ENCODE measurements at regions not wholly inside any gene's neighbourhood (a gene's known extent, or its start where the extent isn't known, plus 50 kb on each side); places are given as distances from the start of the nearest gene placed in this dataset.

DNA sequence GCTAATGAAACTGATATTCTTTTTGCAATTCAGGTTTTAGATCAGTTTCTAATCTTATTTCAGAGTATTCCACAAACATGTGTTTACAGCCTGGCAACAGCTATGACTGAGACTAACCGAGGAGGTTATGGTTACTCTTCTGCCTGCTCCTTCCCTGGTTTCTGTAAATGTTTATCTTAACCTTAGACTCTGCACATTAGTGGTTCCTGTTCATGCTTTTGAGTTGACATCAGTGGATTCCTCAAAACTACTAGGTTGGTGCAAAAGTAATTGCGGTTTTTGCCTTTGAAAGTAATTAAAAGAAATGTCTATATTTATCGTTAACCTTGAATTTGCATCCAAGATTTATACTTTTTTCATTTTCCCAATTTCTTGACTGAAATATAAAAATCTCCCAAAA lies 237.0 kb upstream of the TSHZ3 start:
- Histone ChIP-seq H3K27me3 (no peaks in the 10 kb centered on the region), H3K79me2 (no peaks in the 10 kb centered on the region), H4K20me1 (ENCODE audit: insufficient read depth, poor library complexity, severe bottlenecking) (no peaks in the 10 kb centered on the region), H2AFZ (no peak overlapping the region), H3K4me1 (ENCODE audit: insufficient read depth) (no peaks in the 10 kb centered on the region), H3K27ac (no peak overlapping the region), H3K9me3 (ENCODE audit: low read depth) (no peaks in the 10 kb centered on the region), H3K36me3 (replicated peaks; ENCODE audit: insufficient read depth, low read depth) (no peaks in the 10 kb centered on the region), H3K9me2 (replicated peaks; ENCODE audit: insufficient read depth) (no peaks in the 10 kb centered on the region), H3K4me2 (no peak overlapping the region), H3K4me3 (no peak overlapping the region)
- DNase-seq (ENCODE audit: low spot score): no peak
- TF ChIP-seq, protein P1, sequence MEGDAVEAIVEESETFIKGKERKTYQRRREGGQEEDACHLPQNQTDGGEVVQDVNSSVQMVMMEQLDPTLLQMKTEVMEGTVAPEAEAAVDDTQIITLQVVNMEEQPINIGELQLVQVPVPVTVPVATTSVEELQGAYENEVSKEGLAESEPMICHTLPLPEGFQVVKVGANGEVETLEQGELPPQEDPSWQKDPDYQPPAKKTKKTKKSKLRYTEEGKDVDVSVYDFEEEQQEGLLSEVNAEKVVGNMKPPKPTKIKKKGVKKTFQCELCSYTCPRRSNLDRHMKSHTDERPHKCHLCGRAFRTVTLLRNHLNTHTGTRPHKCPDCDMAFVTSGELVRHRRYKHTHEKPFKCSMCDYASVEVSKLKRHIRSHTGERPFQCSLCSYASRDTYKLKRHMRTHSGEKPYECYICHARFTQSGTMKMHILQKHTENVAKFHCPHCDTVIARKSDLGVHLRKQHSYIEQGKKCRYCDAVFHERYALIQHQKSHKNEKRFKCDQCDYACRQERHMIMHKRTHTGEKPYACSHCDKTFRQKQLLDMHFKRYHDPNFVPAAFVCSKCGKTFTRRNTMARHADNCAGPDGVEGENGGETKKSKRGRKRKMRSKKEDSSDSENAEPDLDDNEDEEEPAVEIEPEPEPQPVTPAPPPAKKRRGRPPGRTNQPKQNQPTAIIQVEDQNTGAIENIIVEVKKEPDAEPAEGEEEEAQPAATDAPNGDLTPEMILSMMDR (IDR thresholded peaks at IDR 0.05; ENCODE audit: poor library complexity): no peak
- TF ChIP-seq EZH2phosphoT487 (IDR thresholded peaks at IDR 0.05; ENCODE audit: low read depth, severe bottlenecking, unreplicated experiment): no peak
- no peak for TF ChIP-seq EZH2 (IDR thresholded peaks at IDR 0.05; ENCODE audit: borderline replicate concordance)
- WGBS (ENCODE audit: low lambda C conversion rate, missing lambda C conversion rate): 54% methylated on average over 3 of the region's 3 CpGs

DNA sequence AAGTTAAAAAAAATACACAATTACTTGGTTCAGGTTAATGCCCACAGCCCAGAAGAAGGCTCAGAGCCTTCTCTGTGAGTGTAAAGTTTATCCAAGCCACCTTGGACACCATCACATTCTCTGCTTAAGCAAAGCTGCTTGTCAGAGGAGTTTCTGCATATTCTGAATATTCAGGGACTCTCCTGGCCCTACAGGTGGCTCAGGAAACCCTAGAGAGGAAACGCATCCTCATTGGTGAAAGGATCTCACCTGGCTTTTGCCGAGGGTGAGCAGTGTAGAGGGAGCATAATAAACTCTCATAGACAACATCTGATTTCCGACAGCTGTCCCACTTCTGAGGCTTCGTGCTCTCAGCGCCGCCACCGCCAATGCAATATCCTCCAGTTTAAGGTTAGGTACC lies 239.9 kb upstream of the TSHZ3 start:
- no peak for TF ChIP-seq EZH2phosphoT487 (IDR thresholded peaks at IDR 0.05; ENCODE audit: low read depth, severe bottlenecking, unreplicated experiment)
- no peak for TF ChIP-seq EZH2 (IDR thresholded peaks at IDR 0.05; ENCODE audit: borderline replicate concordance)
- H3K4me2 ChIP-seq: no peak overlapping the region
- H3K36me3 ChIP-seq (replicated peaks; ENCODE audit: insufficient read depth, low read depth): no peaks in the 10 kb centered on the region
- no peak overlapping the region for H3K4me3 ChIP-seq
- no peaks in the 10 kb centered on the region for H3K9me2 ChIP-seq (replicated peaks; ENCODE audit: insufficient read depth)
- H3K79me2 ChIP-seq: no peaks in the 10 kb centered on the region
- no peaks in the 10 kb centered on the region for H3K4me1 ChIP-seq (ENCODE audit: insufficient read depth)
- 82% methylated on average over 7 of the region's 7 CpGs for WGBS (ENCODE audit: low lambda C conversion rate, missing lambda C conversion rate)
- no peak overlapping the region for H3K27ac ChIP-seq
- no peak for DNase-seq (ENCODE audit: low spot score)
- H4K20me1 ChIP-seq (ENCODE audit: insufficient read depth, poor library complexity, severe bottlenecking): no peaks in the 10 kb centered on the region
- no peak overlapping the region for H2AFZ ChIP-seq
- no peaks in the 10 kb centered on the region for H3K9me3 ChIP-seq (ENCODE audit: low read depth)
- no peaks in the 10 kb centered on the region for H3K27me3 ChIP-seq

DNA sequence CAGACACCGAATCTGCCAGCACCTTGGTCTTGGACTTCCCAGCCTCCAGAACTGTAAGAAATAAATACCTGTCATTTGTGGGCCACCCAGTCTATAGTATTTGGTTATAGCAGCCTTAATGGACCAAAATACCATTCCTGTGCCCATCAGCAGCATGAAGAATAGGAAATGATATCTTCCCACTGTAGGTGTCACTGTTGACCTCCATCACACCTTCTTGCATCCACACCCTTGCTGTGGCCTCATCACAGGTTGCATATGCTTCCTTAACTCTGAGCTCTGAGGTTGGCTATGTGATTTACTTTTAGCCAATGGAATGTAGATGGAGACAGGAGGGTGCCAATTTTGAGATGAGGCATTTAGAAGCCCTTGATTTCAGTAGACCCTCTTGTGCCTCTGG lies 242.0 kb upstream of the TSHZ3 start:
- Histone ChIP-seq H3K4me3 (no peak overlapping the region), H2AFZ (no peak overlapping the region), H3K27me3 (no peaks in the 10 kb centered on the region), H3K79me2 (no peaks in the 10 kb centered on the region), H3K9me2 (replicated peaks; ENCODE audit: insufficient read depth) (no peaks in the 10 kb centered on the region), H3K9me3 (ENCODE audit: low read depth) (no peaks in the 10 kb centered on the region), H4K20me1 (ENCODE audit: insufficient read depth, poor library complexity, severe bottlenecking) (no peaks in the 10 kb centered on the region), H3K36me3 (replicated peaks; ENCODE audit: insufficient read depth, low read depth) (no peaks in the 10 kb centered on the region), H3K27ac (no peak overlapping the region), H3K4me2 (no peak overlapping the region), H3K4me1 (ENCODE audit: insufficient read depth) (no peaks in the 10 kb centered on the region)
- no peak for DNase-seq (ENCODE audit: low spot score)
- no peak for TF ChIP-seq EZH2 (IDR thresholded peaks at IDR 0.05; ENCODE audit: borderline replicate concordance)
- TF ChIP-seq EZH2phosphoT487 (IDR thresholded peaks at IDR 0.05; ENCODE audit: low read depth, severe bottlenecking, unreplicated experiment): no peak
- TF ChIP-seq, protein P1 (IDR thresholded peaks at IDR 0.05; ENCODE audit: poor library complexity): no peak
- 100% methylated on average over 1 of the region's 1 CpG for WGBS (ENCODE audit: low lambda C conversion rate, missing lambda C conversion rate)

DNA sequence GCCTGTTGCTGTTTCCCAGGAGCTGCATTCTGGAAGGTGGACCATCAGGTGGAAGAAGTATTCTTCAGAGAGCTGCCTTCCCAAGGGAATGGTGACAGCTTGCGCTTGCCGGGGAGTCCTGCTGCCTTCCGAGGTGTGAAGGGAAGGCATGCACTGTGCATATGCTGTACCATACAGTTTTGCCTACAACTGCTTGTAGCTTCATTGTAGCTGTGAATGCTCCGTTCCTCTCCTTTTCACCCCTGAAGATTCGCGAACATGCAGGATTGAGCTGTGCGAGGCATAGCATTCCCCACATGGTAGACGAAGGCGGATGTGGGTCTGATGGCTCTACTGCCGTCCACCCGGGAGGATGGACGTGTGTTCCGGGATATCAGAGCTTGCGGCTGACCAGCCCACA lies 243.2 kb upstream of the TSHZ3 start:
- Histone ChIP-seq H3K4me1 (ENCODE audit: insufficient read depth) (no peaks in the 10 kb centered on the region), H4K20me1 (ENCODE audit: insufficient read depth, poor library complexity, severe bottlenecking) (no peaks in the 10 kb centered on the region), H3K9me2 (replicated peaks; ENCODE audit: insufficient read depth) (no peaks in the 10 kb centered on the region), H3K4me2 (no peak overlapping the region), H3K4me3 (no peak overlapping the region), H3K27me3 (no peaks in the 10 kb centered on the region), H2AFZ (no peak overlapping the region), H3K9me3 (ENCODE audit: low read depth) (no peaks in the 10 kb centered on the region), H3K36me3 (replicated peaks; ENCODE audit: insufficient read depth, low read depth) (no peaks in the 10 kb centered on the region), H3K27ac (no peak overlapping the region), H3K79me2 (no peaks in the 10 kb centered on the region)
- DNase-seq (ENCODE audit: low spot score): no peak
- TF ChIP-seq, protein P1 (IDR thresholded peaks at IDR 0.05; ENCODE audit: poor library complexity): no peak
- no peak for TF ChIP-seq EZH2phosphoT487 (IDR thresholded peaks at IDR 0.05; ENCODE audit: low read depth, severe bottlenecking, unreplicated experiment)
- no peak for TF ChIP-seq EZH2 (IDR thresholded peaks at IDR 0.05; ENCODE audit: borderline replicate concordance)
- WGBS (ENCODE audit: low lambda C conversion rate, missing lambda C conversion rate): 96% methylated on average over 14 of the region's 14 CpGs
